HEK293T (cell line): ENCODE measurements at regions not wholly inside any gene's neighbourhood (a gene's known extent, or its start where the extent isn't known, plus 50 kb on each side); places are given as distances from the start of the nearest gene placed in this dataset.

Experiments
- FOXM1 ChIP-seq: fragments of 450-650 bp; IDR thresholded peaks from 2 replicates; pipeline ENCODE4 v1.6.1; 2017; ENCODE audit warnings: mild to moderate bottlenecking, borderline replicate concordance
- SP1 ChIP-seq: fragments of 450-650 bp; IDR thresholded peaks from 2 replicates; pipeline ENCODE4 v1.6.1; 2017
- ZNF384 ChIP-seq: fragments of 450-650 bp; IDR thresholded peaks from 2 replicates; pipeline ENCODE4 v1.6.1; 2016

DNA sequence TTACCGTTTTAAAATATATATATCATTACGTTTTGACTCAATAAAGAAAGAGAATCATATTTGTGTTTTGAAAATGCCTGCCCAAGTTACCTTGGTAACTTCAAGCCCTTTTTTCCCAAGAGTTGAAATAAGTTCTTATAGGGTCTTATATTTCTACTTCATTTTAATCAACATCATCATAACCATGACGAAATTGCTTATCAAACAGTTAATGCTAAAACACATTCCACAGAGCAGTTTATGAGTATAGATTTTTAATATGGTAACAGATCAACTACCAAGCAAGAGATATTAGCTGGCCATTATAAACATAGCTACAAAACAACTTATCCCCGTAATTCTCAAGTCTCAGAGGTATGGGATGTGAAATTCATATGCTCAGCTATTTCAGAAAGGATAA is 197.9 kb upstream of the LRRTM4 start:
- TF ChIP-seq SP1 (no peak), FOXM1 (no peak), ZNF384 (no peak)
